NCI-H446 (cell line): ENCODE measurements at regions not wholly inside any gene's neighbourhood (a gene's known extent, or its start where the extent isn't known, plus 50 kb on each side); places are given as distances from the start of the nearest gene placed in this dataset.
A peak's percentile ranks its signal among the peaks of the same experiment; 100 is the strongest.

ENCODE experiments used
- DNase-seq, 2 experiments: peaks; one replicate each; lab custom pipeline; 2025; lab: John Stamatoyannopoulos, UW

GRCh38 chr6:66808771-66809170, 1101.7 kb upstream of the EYS start:
- no peak for DNase-seq

GRCh38 chr6:66796987-66797386, 1090.0 kb upstream of the EYS start:
- DNase-seq: no peak

GRCh38 chr6:66788579-66788978, 1081.6 kb upstream of the EYS start:
- DNase-seq: no peak

- no peak for DNase-seq
These were observed 1065.8 kb upstream of the EYS start for GRCh38 chr6:66772800-66773199.

GRCh38 chr6:66771626-66772025, 1064.6 kb upstream of the EYS start:
- DNase-seq: no peak

- DNase-seq: no peak
These were observed 1044.6 kb upstream of the EYS start for GRCh38 chr6:66751630-66752029.

- no peak for DNase-seq
These were observed 1033.3 kb upstream of the EYS start for GRCh38 chr6:66740346-66740745.

- DNase-seq: no peak
These were observed 1028.3 kb upstream of the EYS start for GRCh38 chr6:66735106-66735890.

GRCh38 chr6:66731310-66731709, 1024.3 kb upstream of the EYS start:
- DNase-seq: no peak

GRCh38 chr6:66725670-66726069, 1018.6 kb upstream of the EYS start:
- no peak for DNase-seq

GRCh38 chr6:66717801-66718200, 1010.8 kb upstream of the EYS start:
- no peak for DNase-seq

GRCh38 chr6:66699385-66699784, 992.4 kb upstream of the EYS start:
- DNase-seq: no peak

GRCh38 chr6:66689608-66690007, 982.6 kb upstream of the EYS start:
- DNase-seq: no peak

- DNase-seq: no peak
These were observed 980.6 kb upstream of the EYS start for GRCh38 chr6:66687611-66688140.

GRCh38 chr6:66675906-66676305, 968.9 kb upstream of the EYS start:
- DNase-seq: no peak

- no peak for DNase-seq
These were observed 957.1 kb upstream of the EYS start for GRCh38 chr6:66664112-66664511.

- DNase-seq: peak in 1 of 2 experiments; percentile 2
These were observed 955.9 kb upstream of the EYS start for GRCh38 chr6:66662721-66663507.

- DNase-seq: peak; percentile 5 to 6
These were observed 955.2 kb upstream of the EYS start for GRCh38 chr6:66662196-66662595.

GRCh38 chr6:66655420-66655819, 948.4 kb upstream of the EYS start:
- DNase-seq: no peak

- no peak for DNase-seq
These were observed 931.5 kb upstream of the EYS start for GRCh38 chr6:66638518-66638917.

- DNase-seq: no peak
These were observed 931.1 kb upstream of the EYS start for GRCh38 chr6:66638099-66638498.

- DNase-seq: no peak
These were observed 921.9 kb upstream of the EYS start for GRCh38 chr6:66628917-66629316.

GRCh38 chr6:66623050-66623449, 916.0 kb upstream of the EYS start:
- no peak for DNase-seq
